ENCODE measurements at regions not wholly inside any gene's neighbourhood (a gene's known extent, or its start where the extent isn't known, plus 50 kb on each side); places are given as distances from the start of the nearest gene placed in this dataset.

- no peak for DNase-seq
Measured at GRCh38 chr10:44627591-44628354, 242.9 kb upstream of the CXCL12 start.

- no peak for DNase-seq
Measured at GRCh38 chr10:44628921-44629320, 244.0 kb upstream of the CXCL12 start.

- no peak for DNase-seq
Measured at GRCh38 chr10:44635176-44635575, 250.3 kb upstream of the CXCL12 start.

GRCh38 chr10:44636625-44637024 is 251.7 kb upstream of the CXCL12 start:
- no peak for DNase-seq

- DNase-seq = no peak
Measured at GRCh38 chr10:44640429-44640828, 255.5 kb upstream of the CXCL12 start.

- DNase-seq = no peak
Measured at GRCh38 chr10:44647473-44647872, 262.6 kb upstream of the CXCL12 start.

- no peak for DNase-seq
Measured at GRCh38 chr10:44647877-44648542, 263.1 kb upstream of the CXCL12 start.

GRCh38 chr10:44650691-44651661 is 260.2 kb upstream of the TMEM72 start:
- DNase-seq = no peak

- DNase-seq = no peak
Measured at GRCh38 chr10:44651834-44652233, 259.3 kb upstream of the TMEM72 start.

- no peak for DNase-seq
Measured at GRCh38 chr10:44659320-44659719, 251.8 kb upstream of the TMEM72 start.

GRCh38 chr10:44660271-44660670 is 250.9 kb upstream of the TMEM72 start:
- DNase-seq = no peak

- DNase-seq = no peak
Measured at GRCh38 chr10:44662051-44662450, 249.1 kb upstream of the TMEM72 start.

GRCh38 chr10:44668336-44668735 is 242.8 kb upstream of the TMEM72 start:
- DNase-seq = no peak

GRCh38 chr10:44671319-44671718 is 239.8 kb upstream of the TMEM72 start:
- no peak for DNase-seq

- no peak for DNase-seq
Measured at GRCh38 chr10:44673245-44673983, 237.7 kb upstream of the TMEM72 start.

- DNase-seq = no peak
Measured at GRCh38 chr10:44674536-44675386, 236.4 kb upstream of the TMEM72 start.

GRCh38 chr10:44675387-44675874 is 235.7 kb upstream of the TMEM72 start:
- DNase-seq = no peak

- no peak for DNase-seq
Measured at GRCh38 chr10:44680764-44681163, 230.4 kb upstream of the TMEM72 start.

- no peak for DNase-seq
Measured at GRCh38 chr10:44682507-44682906, 228.6 kb upstream of the TMEM72 start.

GRCh38 chr10:44684661-44685060 is 226.5 kb upstream of the TMEM72 start:
- no peak for DNase-seq

GRCh38 chr10:44685220-44685619 is 225.9 kb upstream of the TMEM72 start:
- no peak for DNase-seq

GRCh38 chr10:44685747-44686146 is 225.4 kb upstream of the TMEM72 start:
- DNase-seq = no peak
